ENCODE measurements at regions not wholly inside any gene's neighbourhood (a gene's known extent, or its start where the extent isn't known, plus 50 kb on each side); places are given as distances from the start of the nearest gene placed in this dataset.

- TF ChIP-seq ZFX (IDR thresholded peaks at IDR 0.05; ENCODE audit: borderline replicate concordance): no peak
- TF ChIP-seq CTCF (IDR thresholded peaks at IDR 0.05): no peak
These were observed 1359.5 kb downstream of the AACS start for GRCh38 chr12:126424696-126425095.
